HFF-Myc (cell line): ENCODE measurements at regions not wholly inside any gene's neighbourhood (a gene's known extent, or its start where the extent isn't known, plus 50 kb on each side); places are given as distances from the start of the nearest gene placed in this dataset.

ENCODE experiments used
- DNase-seq: peaks from one replicate; pipeline ENCODE4 v3.0.0-alpha.2; 2011; ENCODE audit warnings: low read depth; ENCODE audit errors: extremely low read depth
- H3K4me3 ChIP-seq: replicated peaks from 2 replicates; pipeline ENCODE4 v1.5.1; 2011; ENCODE audit warnings: low read depth, mild to moderate bottlenecking, control low read depth, low read length
- CTCF ChIP-seq: IDR thresholded peaks from 2 replicates; pipeline ENCODE4 v1.5.1; 2012; ENCODE audit warnings: mild to moderate bottlenecking, low read depth, low read length, control low read depth; ENCODE audit errors: missing control alignments

- no peak overlapping the region for H3K4me3 ChIP-seq
- DNase-seq = no peak
- TF ChIP-seq CTCF = no peak
Observed at GRCh38 chr4:136653640-136654406, 878.5 kb downstream of the PCDH18 start.

GRCh38 chr4:136651932-136652331 is 880.4 kb downstream of the PCDH18 start:
- DNase-seq = no peak
- TF ChIP-seq CTCF = no peak
- H3K4me3 ChIP-seq = no peak overlapping the region

- DNase-seq = no peak
- TF ChIP-seq CTCF = no peak
- H3K4me3 ChIP-seq = no peak overlapping the region
Observed at GRCh38 chr4:136651278-136651667, 881.0 kb downstream of the PCDH18 start.

- H3K4me3 ChIP-seq = no peak overlapping the region
- DNase-seq = no peak
- no peak for TF ChIP-seq CTCF
Observed at GRCh38 chr4:136650541-136651277, 881.6 kb downstream of the PCDH18 start.

- DNase-seq = no peak
- no peak for TF ChIP-seq CTCF
- H3K4me3 ChIP-seq = no peak overlapping the region
Observed at GRCh38 chr4:136644279-136644678, 888.0 kb downstream of the PCDH18 start.

GRCh38 chr4:136643416-136643815 is 888.9 kb downstream of the PCDH18 start:
- no peak for DNase-seq
- TF ChIP-seq CTCF = no peak
- H3K4me3 ChIP-seq = no peak overlapping the region
